Endodermal cell (in vitro differentiated cells): ENCODE measurements at regions not wholly inside any gene's neighbourhood (a gene's known extent, or its start where the extent isn't known, plus 50 kb on each side); places are given as distances from the start of the nearest gene placed in this dataset.

ENCODE experiments used
- DNase-seq: peaks from one replicate; pipeline ENCODE4 v3.0.0-alpha.2; 2017
- H3K27ac ChIP-seq: 2 replicates; pipeline ENCODE4 v1.5.1; 2013; ENCODE audit warnings: mild to moderate bottlenecking, low read depth, low read length, moderate library complexity
- H3K27me3 ChIP-seq: 2 replicates; pipeline ENCODE4 v1.6.1; 2013; ENCODE audit warnings: mild to moderate bottlenecking, low read length, moderate library complexity; ENCODE audit not compliant: insufficient read depth, control insufficient read depth, poor library complexity, severe bottlenecking
- H3K36me3 ChIP-seq: 2 replicates; pipeline ENCODE4 v1.7.0; 2013; ENCODE audit warnings: mild to moderate bottlenecking, low read length, moderate library complexity; ENCODE audit not compliant: control insufficient read depth, insufficient read depth
- H3K4me1 ChIP-seq: one replicate; pipeline ENCODE4 v1.7.0; 2013; ENCODE audit warnings: low read length; ENCODE audit not compliant: control insufficient read depth, insufficient read depth
- H3K4me3 ChIP-seq: 2 replicates; pipeline ENCODE4 v1.5.1; 2013; ENCODE audit warnings: mild to moderate bottlenecking, low read length, moderate library complexity
- H3K9ac ChIP-seq: 2 replicates; pipeline ENCODE4 v1.6.1; 2013; ENCODE audit warnings: mild to moderate bottlenecking, low read length, moderate library complexity; ENCODE audit not compliant: poor library complexity, severe bottlenecking; ENCODE audit errors: extremely low read depth
- H3K9me3 ChIP-seq: 2 replicates; pipeline ENCODE4 v1.6.1; 2013; ENCODE audit warnings: mild to moderate bottlenecking, low read length, moderate library complexity; ENCODE audit not compliant: control insufficient read depth
- H3K27ac Mint-ChIP-seq: 2 replicates; pipeline ENCODE4 v1.8.0; 2020; ENCODE audit warnings: mixed read lengths
- H3K27me3 Mint-ChIP-seq: 2 replicates; pipeline ENCODE4 v1.8.0; 2021; ENCODE audit warnings: mild to moderate bottlenecking, mixed read lengths; ENCODE audit not compliant: insufficient read depth
- H3K36me3 Mint-ChIP-seq: 2 replicates; pipeline ENCODE4 v1.8.0; 2020; ENCODE audit warnings: low read depth, mixed read lengths
- H3K4me1 Mint-ChIP-seq: 2 replicates; pipeline ENCODE4 v1.8.0; 2020; ENCODE audit warnings: mixed read lengths
- H3K4me3 Mint-ChIP-seq: 2 replicates; pipeline ENCODE4 v1.8.0; 2020; ENCODE audit warnings: mild to moderate bottlenecking, moderate library complexity, mixed read lengths
- H3K9me3 Mint-ChIP-seq: 2 replicates; pipeline ENCODE4 v1.8.0; 2020; ENCODE audit warnings: mild to moderate bottlenecking, mixed read lengths
- WGBS, 2 experiments: methylation state at CpG; one replicate each; pipeline versions ENCODE4 v1.1.5 to v1.1.7; 2013; ENCODE audit warnings: missing lambda C conversion rate in 2 of 2, mixed read lengths in 1 of 2; ENCODE audit not compliant: insufficient coverage in 1 of 2, insufficient read length in 1 of 2; 5-methylcytosine and 5-hydroxymethylcytosine counted together
- TF ChIP-seq, protein P1 (sequence below): fragments of 200-600 bp; sonication (generic); conservative IDR thresholded peaks from 2 replicates; pipeline ENCODE4 v1.5.0; 2021; ENCODE audit warnings: antibody characterized with exemption, mild to moderate bottlenecking

DNA sequence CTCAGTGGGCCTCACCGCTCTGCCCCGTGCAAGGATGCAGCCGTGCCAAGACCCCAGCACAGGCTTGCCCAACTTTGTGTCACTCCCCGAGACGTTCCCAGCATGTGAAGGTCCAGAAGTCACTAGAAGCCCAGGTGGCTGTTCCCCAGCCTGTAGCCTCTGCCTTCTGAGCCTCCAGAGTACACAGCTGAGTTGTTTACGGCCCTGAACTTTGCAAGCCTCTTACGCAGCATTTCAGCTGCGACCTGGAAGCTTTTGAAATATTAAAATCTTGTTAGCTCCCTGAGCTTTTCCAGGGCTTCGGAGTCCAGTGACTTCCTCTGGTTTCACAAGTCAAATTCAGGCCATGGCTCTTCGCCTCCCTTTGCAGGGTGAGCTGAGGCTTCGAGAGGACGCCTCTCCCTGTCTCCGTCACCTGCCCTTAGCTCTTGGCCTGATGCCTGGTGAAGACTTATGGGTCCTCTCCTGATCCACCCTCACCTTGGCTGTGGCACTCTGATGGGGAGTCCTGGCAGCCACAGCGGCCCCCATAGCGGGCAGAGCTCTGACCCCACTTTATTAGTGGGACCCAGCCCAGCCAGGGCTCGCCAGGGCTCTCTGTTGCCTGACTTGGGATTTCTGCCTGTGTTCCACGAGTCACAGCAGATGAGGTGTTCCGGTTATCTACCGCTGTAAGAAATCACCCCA is 76.5 kb upstream of the HPCAL1 start:
- H3K27ac Mint-ChIP-seq: no peak overlapping the region
- no peaks in the 10 kb centered on the region for H3K9me3 Mint-ChIP-seq
- no peaks in the 10 kb centered on the region for H3K27me3 Mint-ChIP-seq
- DNase-seq: peak; percentile 28
- Histone ChIP-seq H3K4me1 (peaks cover 8% of the 10 kb centered on the region), H3K9ac (no peak overlapping the region), H3K27me3 (no peaks in the 10 kb centered on the region), H3K36me3 (no peaks in the 10 kb centered on the region), H3K4me3 (no peak overlapping the region), H3K9me3 (no peaks in the 10 kb centered on the region), H3K27ac (no peak overlapping the region)
- WGBS, 2 experiments: 95% methylated on average over 13 to 19 of the region's 19 CpGs
- peaks cover 17% of the 10 kb centered on the region for H3K4me1 Mint-ChIP-seq
- H3K36me3 Mint-ChIP-seq: no peaks in the 10 kb centered on the region
- TF ChIP-seq, protein P1, sequence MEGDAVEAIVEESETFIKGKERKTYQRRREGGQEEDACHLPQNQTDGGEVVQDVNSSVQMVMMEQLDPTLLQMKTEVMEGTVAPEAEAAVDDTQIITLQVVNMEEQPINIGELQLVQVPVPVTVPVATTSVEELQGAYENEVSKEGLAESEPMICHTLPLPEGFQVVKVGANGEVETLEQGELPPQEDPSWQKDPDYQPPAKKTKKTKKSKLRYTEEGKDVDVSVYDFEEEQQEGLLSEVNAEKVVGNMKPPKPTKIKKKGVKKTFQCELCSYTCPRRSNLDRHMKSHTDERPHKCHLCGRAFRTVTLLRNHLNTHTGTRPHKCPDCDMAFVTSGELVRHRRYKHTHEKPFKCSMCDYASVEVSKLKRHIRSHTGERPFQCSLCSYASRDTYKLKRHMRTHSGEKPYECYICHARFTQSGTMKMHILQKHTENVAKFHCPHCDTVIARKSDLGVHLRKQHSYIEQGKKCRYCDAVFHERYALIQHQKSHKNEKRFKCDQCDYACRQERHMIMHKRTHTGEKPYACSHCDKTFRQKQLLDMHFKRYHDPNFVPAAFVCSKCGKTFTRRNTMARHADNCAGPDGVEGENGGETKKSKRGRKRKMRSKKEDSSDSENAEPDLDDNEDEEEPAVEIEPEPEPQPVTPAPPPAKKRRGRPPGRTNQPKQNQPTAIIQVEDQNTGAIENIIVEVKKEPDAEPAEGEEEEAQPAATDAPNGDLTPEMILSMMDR: no peak
- no peak overlapping the region for H3K4me3 Mint-ChIP-seq

DNA sequence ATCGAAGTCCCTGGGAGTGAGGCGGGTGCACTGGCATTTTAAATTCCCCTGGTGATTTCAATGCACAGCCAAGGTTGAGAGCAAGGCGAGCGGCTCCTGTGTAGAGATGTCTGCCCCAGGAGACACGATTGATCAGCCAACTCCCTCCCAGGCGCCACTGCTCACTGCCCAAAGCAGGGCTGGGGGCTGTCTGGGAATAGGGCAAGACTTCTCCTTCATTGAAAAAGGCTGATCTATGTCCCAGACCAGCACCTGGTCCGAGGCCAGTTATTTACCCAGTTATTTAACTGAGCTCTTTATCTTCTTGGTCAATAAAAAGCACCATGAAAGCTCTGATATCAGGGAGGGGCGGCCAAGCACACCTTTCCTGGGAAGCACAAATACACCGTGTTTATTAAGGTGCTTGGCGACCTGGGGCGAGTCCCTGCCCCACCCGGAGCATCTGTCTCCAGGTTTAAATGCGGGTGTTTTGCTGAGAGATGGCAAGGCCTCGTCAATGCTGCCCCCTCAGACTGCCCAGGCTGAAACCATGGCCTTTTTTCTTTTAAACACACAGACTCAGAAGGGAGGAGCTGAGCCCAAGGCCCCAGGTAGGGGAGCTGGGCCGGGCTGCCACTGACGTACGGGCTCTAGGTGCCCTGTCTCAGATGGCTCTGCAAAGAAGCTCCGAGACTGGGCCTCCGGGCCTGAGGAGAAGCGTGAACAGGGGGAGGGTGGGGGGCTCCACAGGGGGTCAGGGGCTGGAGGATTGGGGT is 73.9 kb upstream of the HPCAL1 start:
- H3K4me3 Mint-ChIP-seq: no peak overlapping the region
- Histone ChIP-seq H3K4me1 (peaks cover 8% of the 10 kb centered on the region), H3K27me3 (no peaks in the 10 kb centered on the region), H3K9ac (no peak overlapping the region), H3K27ac (no peak overlapping the region), H3K4me3 (no peak overlapping the region), H3K36me3 (no peaks in the 10 kb centered on the region), H3K9me3 (no peaks in the 10 kb centered on the region)
- H3K4me1 Mint-ChIP-seq: peaks cover 17% of the 10 kb centered on the region
- H3K27me3 Mint-ChIP-seq: no peaks in the 10 kb centered on the region
- TF ChIP-seq, protein P1: no peak
- no peaks in the 10 kb centered on the region for H3K36me3 Mint-ChIP-seq
- H3K27ac Mint-ChIP-seq: peak overlapping the region; percentile 44
- H3K9me3 Mint-ChIP-seq: no peaks in the 10 kb centered on the region
- 84 to 92% methylated on average over 9 to 20 of the region's 20 CpGs for WGBS, 2 experiments
- DNase-seq: peak; percentile 54

DNA sequence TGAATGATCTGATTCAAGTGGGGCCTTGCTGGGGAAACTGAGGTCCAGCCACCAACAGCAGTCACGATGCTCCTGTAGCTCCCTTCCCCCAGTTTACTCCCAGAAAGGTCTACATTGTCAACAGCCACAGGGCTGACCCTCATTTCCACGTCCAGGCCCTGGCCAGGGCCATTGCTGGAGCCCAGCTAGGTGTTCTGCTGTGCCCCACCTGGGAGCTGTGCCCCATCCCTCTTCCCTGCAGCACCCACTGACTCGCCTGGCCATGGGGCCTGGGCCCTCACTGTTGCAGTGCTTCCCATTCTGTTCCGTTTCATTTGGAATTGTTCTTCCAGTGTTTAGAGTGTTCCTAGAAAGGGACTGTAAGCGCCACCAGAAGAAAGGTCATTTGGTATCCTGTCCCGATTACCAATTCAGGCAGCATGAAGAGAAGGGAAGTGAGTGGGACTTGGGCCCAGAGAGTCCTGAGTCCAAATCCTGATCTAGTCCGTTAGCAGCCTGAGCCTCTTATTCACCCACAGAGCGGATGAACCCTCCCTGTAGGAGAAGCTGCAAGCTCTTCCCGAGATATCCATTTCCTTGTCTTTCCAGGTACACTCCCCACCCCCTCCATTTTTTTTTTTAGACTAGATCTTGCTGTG is 73.1 kb upstream of the HPCAL1 start:
- Mint-ChIP-seq H3K4me1 (peaks cover 17% of the 10 kb centered on the region), H3K4me3 (no peak overlapping the region), H3K36me3 (no peaks in the 10 kb centered on the region), H3K9me3 (no peaks in the 10 kb centered on the region), H3K27me3 (no peaks in the 10 kb centered on the region), H3K27ac (no peak overlapping the region)
- no peak overlapping the region for H3K27ac ChIP-seq
- H3K4me3 ChIP-seq: no peak overlapping the region
- no peaks in the 10 kb centered on the region for H3K27me3 ChIP-seq
- no peaks in the 10 kb centered on the region for H3K36me3 ChIP-seq
- DNase-seq: peak; percentile 33
- no peaks in the 10 kb centered on the region for H3K9me3 ChIP-seq
- TF ChIP-seq, protein P1: no peak
- H3K9ac ChIP-seq: no peak overlapping the region
- peaks cover 8% of the 10 kb centered on the region for H3K4me1 ChIP-seq
- WGBS, 2 experiments: 90 to 98% methylated on average over 6 to 9 of the region's 9 CpGs
